ENCODE measurements at regions not wholly inside any gene's neighbourhood (a gene's known extent, or its start where the extent isn't known, plus 50 kb on each side); places are given as distances from the start of the nearest gene placed in this dataset.

DNA sequence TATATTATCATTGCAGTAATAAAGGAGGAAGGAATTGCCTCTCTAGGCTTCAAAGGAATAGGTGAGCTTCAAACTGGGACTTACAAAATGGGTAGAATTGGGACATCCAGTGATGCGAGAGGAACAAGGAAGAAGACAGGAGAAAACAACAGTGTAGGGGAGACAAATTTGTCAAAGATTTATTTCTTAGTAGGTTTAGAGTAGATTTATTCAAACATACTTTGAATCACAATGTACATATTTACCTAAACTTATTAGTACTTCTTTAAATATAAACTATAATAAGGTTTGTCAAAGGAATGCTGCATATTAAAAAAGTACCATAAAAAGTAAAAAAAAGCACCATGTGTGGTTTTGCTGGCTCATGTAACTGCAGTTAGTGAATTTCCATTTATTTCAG is 161.4 kb upstream of the CDH2 start:
- TF ChIP-seq, protein P1, sequence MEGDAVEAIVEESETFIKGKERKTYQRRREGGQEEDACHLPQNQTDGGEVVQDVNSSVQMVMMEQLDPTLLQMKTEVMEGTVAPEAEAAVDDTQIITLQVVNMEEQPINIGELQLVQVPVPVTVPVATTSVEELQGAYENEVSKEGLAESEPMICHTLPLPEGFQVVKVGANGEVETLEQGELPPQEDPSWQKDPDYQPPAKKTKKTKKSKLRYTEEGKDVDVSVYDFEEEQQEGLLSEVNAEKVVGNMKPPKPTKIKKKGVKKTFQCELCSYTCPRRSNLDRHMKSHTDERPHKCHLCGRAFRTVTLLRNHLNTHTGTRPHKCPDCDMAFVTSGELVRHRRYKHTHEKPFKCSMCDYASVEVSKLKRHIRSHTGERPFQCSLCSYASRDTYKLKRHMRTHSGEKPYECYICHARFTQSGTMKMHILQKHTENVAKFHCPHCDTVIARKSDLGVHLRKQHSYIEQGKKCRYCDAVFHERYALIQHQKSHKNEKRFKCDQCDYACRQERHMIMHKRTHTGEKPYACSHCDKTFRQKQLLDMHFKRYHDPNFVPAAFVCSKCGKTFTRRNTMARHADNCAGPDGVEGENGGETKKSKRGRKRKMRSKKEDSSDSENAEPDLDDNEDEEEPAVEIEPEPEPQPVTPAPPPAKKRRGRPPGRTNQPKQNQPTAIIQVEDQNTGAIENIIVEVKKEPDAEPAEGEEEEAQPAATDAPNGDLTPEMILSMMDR (IDR thresholded peaks at IDR 0.05) = no peak
- no peak for TF ChIP-seq POLR2A (IDR thresholded peaks at IDR 0.05)

Measured in body of pancreas (tissue), 4 donors.